H1 (cell line): ENCODE measurements at regions not wholly inside any gene's neighbourhood (a gene's known extent, or its start where the extent isn't known, plus 50 kb on each side); places are given as distances from the start of the nearest gene placed in this dataset.
A peak's percentile ranks its signal among the peaks of the same experiment; 100 is the strongest.

ENCODE experiments used
- CTCF ChIA-PET: fragments of 300-600 bp; sonication (Branson Sonifier 250); formaldehyde crosslinking; loops from one replicate; lab custom pipeline; 2021; ENCODE audit not compliant: partially characterized antibody; lab: Charles Lee
- POLR2A ChIA-PET: fragments of 300-600 bp; sonication (Branson Sonifier 250); formaldehyde crosslinking; loops from one replicate; lab custom pipeline; 2021; ENCODE audit warnings: inconsistent platforms; ENCODE audit not compliant: partially characterized antibody; lab: Charles Lee
- DNase-seq, 2 experiments: peaks; one replicate each; pipeline versions ENCODE4 v3.0.0 to v3.0.0-alpha.2; 2010 to 2022; ENCODE audit warnings: low spot score in 2 of 2, low read depth in 1 of 2, mixed read lengths in 1 of 2
- FAIRE-seq: peaks from 2 replicates; lab custom pipeline; 2011; peaks lifted over from hg19 to GRCh38; lab: Jason Lieb, UNC
- H2AFZ ChIP-seq: 2 replicates; pipeline ENCODE4 v1.8.1; 2012; ENCODE audit warnings: low read length, inconsistent platforms
- H2AK5ac ChIP-seq: 2 replicates; pipeline ENCODE4 v1.6.1; 2013; ENCODE audit warnings: low read depth, low read length
- H2BK120ac ChIP-seq: replicated peaks from 2 replicates; pipeline ENCODE3; 2013; ENCODE audit warnings: low read depth, low read length, inconsistent platforms
- H2BK12ac ChIP-seq: 2 replicates; pipeline ENCODE4 v1.6.1; 2013; ENCODE audit warnings: low read depth, low read length
- H2BK15ac ChIP-seq: 2 replicates; pipeline ENCODE4 v1.6.1; 2013; ENCODE audit warnings: low read length
- H2BK20ac ChIP-seq: 2 replicates; pipeline ENCODE4 v1.6.1; 2013; ENCODE audit warnings: low read length
- H2BK5ac ChIP-seq: 2 replicates; pipeline ENCODE4 v1.6.1; 2013; ENCODE audit warnings: low read depth, low read length
- H3K14ac ChIP-seq: 2 replicates; pipeline ENCODE4 v1.6.1; 2013; ENCODE audit warnings: inconsistent platforms; ENCODE audit not compliant: insufficient read length
- H3K18ac ChIP-seq: 2 replicates; pipeline ENCODE4 v1.6.1; 2013; ENCODE audit warnings: low read length; ENCODE audit errors: extremely low read depth
- H3K23ac ChIP-seq: 2 replicates; pipeline ENCODE4 v1.6.1; 2013; ENCODE audit warnings: inconsistent platforms; ENCODE audit not compliant: insufficient read length
- H3K23me2 ChIP-seq: 2 replicates; pipeline ENCODE4 v1.6.1; 2013; ENCODE audit warnings: low read depth, low read length
- H3K27ac ChIP-seq: 2 replicates; pipeline ENCODE4 v1.6.1; 2011; ENCODE audit warnings: low read depth, low read length, inconsistent platforms
- H3K27me3 ChIP-seq, 4 experiments: replicated peaks in 1 of 4; 1 replicate in 1 of 4; 2 replicates in 3 of 4; pipeline versions ENCODE4 v1.6.1 to v1.8.1; 2011 to 2013; ENCODE audit warnings: low read length in 3 of 4, mild to moderate bottlenecking in 3 of 4, inconsistent platforms in 2 of 4, mixed read lengths in 2 of 4, moderate library complexity in 1 of 4; ENCODE audit not compliant: control insufficient read depth in 3 of 4, insufficient read depth in 3 of 4; ENCODE audit errors: extremely low read depth in 1 of 4
- H3K36me3 ChIP-seq, 4 experiments: 2 replicates each; pipeline versions ENCODE4 v1.6.1 to v1.8.1; 2011 to 2013; ENCODE audit warnings: mild to moderate bottlenecking in 4 of 4, low read length in 3 of 4, moderate library complexity in 2 of 4, control low read depth in 1 of 4, inconsistent platforms in 1 of 4; ENCODE audit not compliant: insufficient read depth in 4 of 4, control insufficient read depth in 2 of 4
- H3K4ac ChIP-seq: replicated peaks from 2 replicates; pipeline ENCODE3; 2013; ENCODE audit warnings: low read length, low read depth, mixed read lengths, inconsistent platforms; ENCODE audit not compliant: insufficient read length
- H3K4me1 ChIP-seq, 4 experiments: replicated peaks in 1 of 4; 1 replicate in 1 of 4; 2 replicates in 3 of 4; pipeline versions ENCODE4 v1.6.1 to v1.8.1; 2011 to 2013; ENCODE audit warnings: low read length in 3 of 4, inconsistent platforms in 2 of 4, mixed read lengths in 1 of 4; ENCODE audit not compliant: insufficient read depth in 4 of 4, control insufficient read depth in 3 of 4
- H3K4me2 ChIP-seq, 2 experiments: 2 replicates each; pipeline versions ENCODE4 v1.6.1 to v1.8.1; 2011 to 2013; ENCODE audit warnings: low read depth in 2 of 2, low read length in 2 of 2, control low read depth in 1 of 2, inconsistent platforms in 1 of 2, mild to moderate bottlenecking in 1 of 2; ENCODE audit not compliant: insufficient read depth in 1 of 2
- H3K4me3 ChIP-seq, 4 experiments: fragments of 200-600, 300-600 bp in 1 of 4; sonication (generic), shearing (Covaris generic), sonication (Bioruptor Twin) in 1 of 4; 2 replicates each; pipeline versions ENCODE4 v1.5.1 to v1.8.1; 2011 to 2016; ENCODE audit warnings: low read length in 4 of 4, low read depth in 3 of 4, control low read depth in 2 of 4, inconsistent platforms in 2 of 4, mild to moderate bottlenecking in 2 of 4, mixed read lengths in 1 of 4, moderate library complexity in 1 of 4; ENCODE audit not compliant: insufficient read depth in 2 of 4; ENCODE audit errors: extremely low read depth in 1 of 4
- H3K56ac ChIP-seq: replicated peaks from 2 replicates; pipeline ENCODE3; 2013; ENCODE audit warnings: low read depth, mild to moderate bottlenecking, mixed read lengths, low read length, inconsistent platforms; ENCODE audit not compliant: insufficient read length
- H3K79me1 ChIP-seq: 2 replicates; pipeline ENCODE4 v1.6.1; 2013; ENCODE audit warnings: low read depth, low read length, control low read depth
- H3K79me2 ChIP-seq, 2 experiments: 2 replicates each; pipeline versions ENCODE4 v1.6.1 to v1.8.1; 2012 to 2013; ENCODE audit warnings: low read length in 2 of 2, mild to moderate bottlenecking in 2 of 2, inconsistent platforms in 1 of 2; ENCODE audit not compliant: insufficient read depth in 2 of 2, control insufficient read depth in 1 of 2
- H3K9ac ChIP-seq, 4 experiments: replicated peaks in 1 of 4; 1 replicate in 1 of 4; 2 replicates in 3 of 4; pipeline versions ENCODE4 v1.6.1 to v1.8.1; 2011 to 2013; ENCODE audit warnings: low read depth in 3 of 4, low read length in 3 of 4, control low read depth in 2 of 4, mild to moderate bottlenecking in 2 of 4, moderate library complexity in 2 of 4, inconsistent platforms in 1 of 4; ENCODE audit errors: extremely low read depth in 1 of 4
- H3K9me3 ChIP-seq, 2 experiments: 2 replicates each; pipeline versions ENCODE4 v1.6.1 to v1.8.1; 2012 to 2013; ENCODE audit warnings: mild to moderate bottlenecking in 2 of 2, moderate library complexity in 2 of 2, control low read depth in 1 of 2, inconsistent platforms in 1 of 2, low read depth in 1 of 2, low read length in 1 of 2, mixed read lengths in 1 of 2; ENCODE audit not compliant: insufficient read depth in 2 of 2
- H4K20me1 ChIP-seq, 2 experiments: replicated peaks in 1 of 2; 2 replicates each; pipeline versions ENCODE3 to v1.8.1; 2011 to 2013; ENCODE audit warnings: inconsistent platforms in 2 of 2, low read length in 2 of 2, mild to moderate bottlenecking in 1 of 2; ENCODE audit not compliant: insufficient read depth in 2 of 2, control insufficient read depth in 1 of 2
- H4K5ac ChIP-seq: 2 replicates; pipeline ENCODE4 v1.6.1; 2013; ENCODE audit warnings: low read length, low read depth, mixed read lengths, inconsistent platforms; ENCODE audit not compliant: insufficient read length
- H4K8ac ChIP-seq: 2 replicates; pipeline ENCODE4 v1.8.0; 2013; ENCODE audit warnings: mild to moderate bottlenecking, moderate library complexity, low read length, inconsistent platforms; ENCODE audit not compliant: insufficient read depth; ENCODE audit errors: extremely low read depth
- H4K91ac ChIP-seq: replicated peaks from 2 replicates; pipeline ENCODE3; 2013; ENCODE audit warnings: low read length, mixed read lengths, inconsistent platforms; ENCODE audit not compliant: insufficient read length
- WGBS, 2 experiments: shearing (Covaris generic) in 1 of 2; methylation state at CpG; one replicate each; pipeline versions ENCODE4 v1.1.6 to v1.1.7; 2013 to 2015; ENCODE audit warnings: low lambda C conversion rate in 2 of 2, mixed read lengths in 2 of 2, inconsistent platforms in 1 of 2, low coverage in 1 of 2, missing lambda C conversion rate in 1 of 2; ENCODE audit not compliant: insufficient replicate concordance in 2 of 2, insufficient coverage in 1 of 2, insufficient read length in 1 of 2; ENCODE audit errors: extremely low coverage in 1 of 2, missing lambda C conversion rate in 1 of 2; 5-methylcytosine and 5-hydroxymethylcytosine counted together

- H3K14ac ChIP-seq, result no peak overlapping the region
- H3K9ac ChIP-seq, result no peak overlapping the region
- 36% methylated on average over 3 of the region's 3 CpGs; no CpG with 5 or more reads in 1 of the 2 experiments for WGBS, 2 experiments
- H3K4me1 ChIP-seq, result peaks cover 0 to 5% (median 2%) of the 10 kb centered on the region in 4 experiments; a peak in 2 of 7 replicates
- H3K23ac ChIP-seq, result no peak overlapping the region
- no peak overlapping the region for H2BK5ac ChIP-seq
- H2AK5ac ChIP-seq, result no peak overlapping the region
- no peaks in the 10 kb centered on the region for H4K20me1 ChIP-seq
- H2AFZ ChIP-seq, result no peak overlapping the region
- no peak overlapping the region for H3K4ac ChIP-seq
- H3K18ac ChIP-seq, result no peak overlapping the region
- H3K27ac ChIP-seq, result no peak overlapping the region
- H2BK20ac ChIP-seq, result no peak overlapping the region
- peak overlapping the region in 1 of 4 experiments; percentile 31; a peak in 2 of 8 replicates for H3K4me3 ChIP-seq
- peaks cover 0 to 4% (median 0%) of the 10 kb centered on the region in 4 experiments; a peak in 1 of 8 replicates for H3K36me3 ChIP-seq
- no peak overlapping the region for H2BK12ac ChIP-seq
- no peaks in the 10 kb centered on the region for H3K27me3 ChIP-seq
- peak in 1 of 2 experiments; percentile 1 for DNase-seq
- no peak overlapping the region for H4K5ac ChIP-seq
- no peaks in the 10 kb centered on the region for H3K79me2 ChIP-seq
- H4K8ac ChIP-seq, result no peak overlapping the region
- no peak overlapping the region for H3K56ac ChIP-seq
- peak overlapping the region; percentile 20 to 35; a peak in 1 of 4 replicates for H3K4me2 ChIP-seq
- no peak overlapping the region for H2BK15ac ChIP-seq
- peaks cover 10 to 11% of the 10 kb centered on the region in 2 experiments for H3K9me3 ChIP-seq
- no peaks in the 10 kb centered on the region for H3K23me2 ChIP-seq
- H4K91ac ChIP-seq, result no peak overlapping the region
- peak; percentile 19 for FAIRE-seq
- CTCF ChIA-PET, result no interaction called here
- H2BK120ac ChIP-seq, result no peak overlapping the region
- H3K79me1 ChIP-seq, result no peaks in the 10 kb centered on the region
- POLR2A ChIA-PET, result interaction anchor here (1.0 kb wide), 1 partner anchor 9 kb away, joined by 3 read pairs; no protein-coding TSS in a partner anchor
Measured at GRCh38 chr2:52054824-52055223, 1022.9 kb upstream of the NRXN1 start.
